ENCODE measurements at regions not wholly inside any gene's neighbourhood (a gene's known extent, or its start where the extent isn't known, plus 50 kb on each side); places are given as distances from the start of the nearest gene placed in this dataset.

DNA sequence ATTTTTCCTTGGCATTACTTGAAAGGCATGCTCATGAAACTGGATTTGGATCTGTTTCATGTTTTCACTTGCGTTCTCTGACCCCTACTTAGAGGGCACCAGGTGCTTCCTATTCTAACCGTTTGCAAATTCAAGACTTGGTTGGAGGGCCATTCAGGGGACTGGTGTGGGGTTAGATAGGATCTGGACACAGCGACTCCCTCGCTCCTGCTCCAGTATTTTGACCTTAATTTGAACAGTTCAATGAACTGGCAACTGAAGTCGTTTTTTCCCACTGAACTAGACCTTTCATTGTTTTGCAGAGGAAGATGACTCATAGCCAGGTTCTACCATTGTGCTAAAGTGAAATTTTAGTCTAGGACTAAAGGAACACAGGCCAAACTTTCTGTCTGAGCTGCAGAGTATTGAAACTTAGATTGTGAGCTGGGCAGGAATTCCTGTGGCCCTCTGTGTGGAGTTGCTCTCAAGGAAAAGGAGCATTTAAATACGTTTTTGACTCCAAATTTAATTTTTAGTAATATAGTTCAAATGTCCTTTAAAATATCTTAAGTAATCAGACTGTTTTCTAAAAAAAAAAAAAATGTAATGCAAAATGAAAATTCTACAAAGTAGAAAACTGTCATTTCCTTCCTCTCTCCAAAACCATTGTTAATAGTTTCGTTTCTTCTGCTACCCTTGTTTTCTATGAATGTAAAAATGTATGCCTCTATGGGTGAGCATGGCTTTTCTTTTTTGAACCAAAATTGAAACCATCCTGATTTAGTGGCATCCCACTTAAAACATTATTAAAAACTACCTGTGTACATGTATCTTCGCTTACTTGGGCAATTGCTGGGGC lies 64.8 kb downstream of the UTRN start (continued):
- TF ChIP-seq ETV5 (CRISPR knock-in tag; IDR thresholded peaks at IDR 0.05; ENCODE audit: borderline replicate concordance) (peak; percentile 38; the same call in 1 of the 2 replicates), ZNF292 (CRISPR knock-in tag; IDR thresholded peaks at IDR 0.05; ENCODE audit: borderline replicate concordance, low read depth) (peak; percentile 45; the same call in 1 of the 2 replicates), CEBPG (CRISPR knock-in tag; IDR thresholded peaks at IDR 0.05) (peak; percentile 19; the same call in 1 of the 2 replicates), MED1 (CRISPR knock-in tag; IDR thresholded peaks at IDR 0.05) (peak; percentile 79), ERF (CRISPR knock-in tag; IDR thresholded peaks at IDR 0.05) (peak; percentile 48; the same call in 1 of the 2 replicates), ZNF781 (CRISPR knock-in tag; IDR thresholded peaks at IDR 0.05; ENCODE audit: borderline replicate concordance, not compliant biosample characterization) (peak; percentile 33), ZFY (CRISPR knock-in tag; IDR thresholded peaks at IDR 0.05) (peak; percentile 28; the same call in 1 of the 2 replicates), FOXJ3 (CRISPR knock-in tag; IDR thresholded peaks at IDR 0.05; ENCODE audit: borderline replicate concordance) (peak; percentile 32; the same call in 1 of the 2 replicates), NFRKB (IDR thresholded peaks at IDR 0.05) (no peak), LCORL (IDR thresholded peaks at IDR 0.05) (no peak), LCORL (CRISPR knock-in tag; IDR thresholded peaks at IDR 0.05) (peak; percentile 77), KMT2B (CRISPR knock-in tag; IDR thresholded peaks at IDR 0.05) (peak; percentile 47; the same call in 1 of the 2 replicates), RXRA (CRISPR knock-in tag; IDR thresholded peaks at IDR 0.05) (peak; percentile 46; the same call in 1 of the 2 replicates), SOX6 (IDR thresholded peaks at IDR 0.05) (no peak), SOX6 (CRISPR knock-in tag; IDR thresholded peaks at IDR 0.05) (peak; percentile 95), ZNF614 (CRISPR knock-in tag; IDR thresholded peaks at IDR 0.05; ENCODE audit: borderline replicate concordance) (peak; percentile 63; the same call in 1 of the 2 replicates), ELF3 (CRISPR knock-in tag; IDR thresholded peaks at IDR 0.05) (peak; percentile 43; the same call in 1 of the 2 replicates), RCOR2 (CRISPR knock-in tag; IDR thresholded peaks at IDR 0.05) (peak; percentile 82), SOX5 (CRISPR knock-in tag; IDR thresholded peaks at IDR 0.05; ENCODE audit: borderline replicate concordance) (peak; percentile 97), ZNF792 (CRISPR knock-in tag; IDR thresholded peaks at IDR 0.05) (0 out of 2 replicates have a peak, but pooled peaks have one; percentile 50), FOSL1 (CRISPR knock-in tag; IDR thresholded peaks at IDR 0.05; ENCODE audit: borderline replicate concordance) (peak; percentile 88), ZMYM2 (CRISPR knock-in tag; IDR thresholded peaks at IDR 0.05) (peak; percentile 38; the same call in 1 of the 2 replicates), FOXP1 (IDR thresholded peaks at IDR 0.05) (no peak), FOXP1 (CRISPR knock-in tag; IDR thresholded peaks at IDR 0.05) (peak; percentile 29; the same call in 1 of the 2 replicates), ESRRA (CRISPR knock-in tag; IDR thresholded peaks at IDR 0.05; ENCODE audit: low read depth) (no peak)
- TF ChIP-seq, protein P1, sequence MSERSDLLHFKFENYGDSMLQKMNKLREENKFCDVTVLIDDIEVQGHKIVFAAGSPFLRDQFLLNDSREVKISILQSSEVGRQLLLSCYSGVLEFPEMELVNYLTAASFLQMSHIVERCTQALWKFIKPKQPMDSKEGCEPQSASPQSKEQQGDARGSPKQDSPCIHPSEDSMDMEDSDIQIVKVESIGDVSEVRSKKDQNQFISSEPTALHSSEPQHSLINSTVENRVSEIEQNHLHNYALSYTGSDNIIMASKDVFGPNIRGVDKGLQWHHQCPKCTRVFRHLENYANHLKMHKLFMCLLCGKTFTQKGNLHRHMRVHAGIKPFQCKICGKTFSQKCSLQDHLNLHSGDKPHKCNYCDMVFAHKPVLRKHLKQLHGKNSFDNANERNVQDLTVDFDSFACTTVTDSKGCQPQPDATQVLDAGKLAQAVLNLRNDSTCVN (CRISPR knock-in tag; IDR thresholded peaks at IDR 0.05; ENCODE audit: borderline replicate concordance) = peak; percentile 43; the same call in 1 of the 2 replicates
- TF ChIP-seq, protein P2, sequence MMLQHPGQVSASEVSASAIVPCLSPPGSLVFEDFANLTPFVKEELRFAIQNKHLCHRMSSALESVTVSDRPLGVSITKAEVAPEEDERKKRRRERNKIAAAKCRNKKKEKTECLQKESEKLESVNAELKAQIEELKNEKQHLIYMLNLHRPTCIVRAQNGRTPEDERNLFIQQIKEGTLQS (CRISPR knock-in tag; IDR thresholded peaks at IDR 0.05) = peak; percentile 88
- TF ChIP-seq, protein P3, sequence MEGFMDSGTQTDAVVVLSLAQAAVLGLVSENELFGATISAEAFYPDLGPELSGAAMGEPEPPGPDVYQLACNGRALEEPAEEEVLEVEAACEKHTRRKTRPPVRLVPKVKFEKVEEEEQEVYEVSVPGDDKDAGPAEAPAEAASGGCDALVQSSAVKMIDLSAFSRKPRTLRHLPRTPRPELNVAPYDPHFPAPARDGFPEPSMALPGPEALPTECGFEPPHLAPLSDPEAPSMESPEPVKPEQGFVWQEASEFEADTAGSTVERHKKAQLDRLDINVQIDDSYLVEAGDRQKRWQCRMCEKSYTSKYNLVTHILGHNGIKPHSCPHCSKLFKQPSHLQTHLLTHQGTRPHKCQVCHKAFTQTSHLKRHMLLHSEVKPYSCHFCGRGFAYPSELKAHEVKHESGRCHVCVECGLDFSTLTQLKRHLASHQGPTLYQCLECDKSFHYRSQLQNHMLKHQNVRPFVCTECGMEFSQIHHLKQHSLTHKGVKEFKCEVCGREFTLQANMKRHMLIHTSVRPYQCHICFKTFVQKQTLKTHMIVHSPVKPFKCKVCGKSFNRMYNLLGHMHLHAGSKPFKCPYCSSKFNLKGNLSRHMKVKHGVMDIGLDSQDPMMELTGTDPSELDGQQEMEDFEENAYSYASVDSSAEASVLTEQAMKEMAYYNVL (CRISPR knock-in tag; IDR thresholded peaks at IDR 0.05; ENCODE audit: borderline replicate concordance) = peak; percentile 45; the same call in 1 of the 2 replicates

Data from HepG2 (cell line).